ENCODE measurements at regions not wholly inside any gene's neighbourhood (a gene's known extent, or its start where the extent isn't known, plus 50 kb on each side); places are given as distances from the start of the nearest gene placed in this dataset.
"Not testable (repeated sequence)": the region's sequence is repeated elsewhere in the genome, so short reads cannot be mapped to it uniquely, and the experiment has no call there.

GRCh38 chr4:189630913-189631567 lies 309.6 kb upstream of the FRG1 start:
- not testable (repeated sequence) for H3K4me1 ChIP-seq, H3K36me3 ChIP-seq, H3K27ac ChIP-seq, H3K27me3 ChIP-seq, H3K9me3 ChIP-seq, ATAC-seq, H3K4me3 ChIP-seq
- WGBS, 2 donors (ENCODE audit: low coverage in 1 of 2), result 42 to 56% methylated on average over 4 to 6 of the region's 6 CpGs

GRCh38 chr4:189631568-189631916 lies 309.1 kb upstream of the FRG1 start:
- WGBS, 2 donors (ENCODE audit: low coverage in 1 of 2), result 66 to 75% methylated on average over 5 to 9 of the region's 9 CpGs
- H3K36me3 ChIP-seq, ATAC-seq, H3K9me3 ChIP-seq, H3K27me3 ChIP-seq, H3K27ac ChIP-seq, H3K4me3 ChIP-seq, H3K4me1 ChIP-seq: not testable (repeated sequence)

- H3K9me3 ChIP-seq, ATAC-seq, H3K36me3 ChIP-seq, H3K27ac ChIP-seq, H3K27me3 ChIP-seq, H3K4me3 ChIP-seq, H3K4me1 ChIP-seq: not testable (repeated sequence)
- 67 to 86% methylated on average over 1 of the region's 2 CpGs for WGBS, 2 donors (ENCODE audit: low coverage in 1 of 2)
Observed at GRCh38 chr4:189650436-189650835, 290.2 kb upstream of the FRG1 start.

GRCh38 chr4:189653130-189653653 lies 287.5 kb upstream of the FRG1 start:
- H3K27ac ChIP-seq, H3K36me3 ChIP-seq, H3K27me3 ChIP-seq, H3K4me1 ChIP-seq, H3K4me3 ChIP-seq, ATAC-seq, H3K9me3 ChIP-seq: not testable (repeated sequence)
- no CpG with 5 or more reads among the region's 3 CpGs for WGBS, 2 donors (ENCODE audit: low coverage in 1 of 2)

- ATAC-seq, H3K9me3 ChIP-seq, H3K27ac ChIP-seq, H3K36me3 ChIP-seq, H3K4me1 ChIP-seq, H3K4me3 ChIP-seq, H3K27me3 ChIP-seq: not testable (repeated sequence)
- no CpG with 5 or more reads among the region's 7 CpGs for WGBS, 2 donors (ENCODE audit: low coverage in 1 of 2)
Observed at GRCh38 chr4:189653983-189654382, 286.7 kb upstream of the FRG1 start.

- 63 to 80% methylated on average over 5 to 6 of the region's 9 CpGs for WGBS, 2 donors (ENCODE audit: low coverage in 1 of 2)
- H3K27ac ChIP-seq, ATAC-seq, H3K4me1 ChIP-seq, H3K9me3 ChIP-seq, H3K4me3 ChIP-seq, H3K36me3 ChIP-seq, H3K27me3 ChIP-seq: not testable (repeated sequence)
Observed at GRCh38 chr4:189654396-189654795, 286.3 kb upstream of the FRG1 start.

- not testable (repeated sequence) for H3K27ac ChIP-seq, H3K4me1 ChIP-seq, H3K9me3 ChIP-seq, H3K4me3 ChIP-seq, ATAC-seq, H3K36me3 ChIP-seq, H3K27me3 ChIP-seq
- WGBS, 2 donors (ENCODE audit: low coverage in 1 of 2), result 80% methylated on average over 2 of the region's 8 CpGs; no CpG with 5 or more reads in 1 of the 2 donors
Observed at GRCh38 chr4:189655817-189656216, 284.9 kb upstream of the FRG1 start.

- no peaks in the 10 kb centered on the region for H3K36me3 ChIP-seq
- ATAC-seq, result no peak
- no peak overlapping the region for H3K4me3 ChIP-seq
- H3K4me1 ChIP-seq, result no peaks in the 10 kb centered on the region
- H3K9me3 ChIP-seq, result no peaks in the 10 kb centered on the region
- TF ChIP-seq POLR2A (IDR thresholded peaks at IDR 0.05) (no peak), EP300 (IDR thresholded peaks at IDR 0.05) (no peak), CTCF (IDR thresholded peaks at IDR 0.05) (no peak), POLR2AphosphoS5 (IDR thresholded peaks at IDR 0.05) (no peak)
- 52 to 75% methylated on average over 6 to 9 of the region's 10 CpGs for WGBS, 2 donors (ENCODE audit: low coverage in 1 of 2)
- no peaks in the 10 kb centered on the region for H3K27me3 ChIP-seq
- H3K27ac ChIP-seq, result no peak overlapping the region
Observed at GRCh38 chr4:189656641-189657040, 284.0 kb upstream of the FRG1 start.

GRCh38 chr4:189658259-189658658 lies 282.4 kb upstream of the FRG1 start:
- not testable (repeated sequence) for ATAC-seq, H3K9me3 ChIP-seq, H3K27ac ChIP-seq, H3K4me1 ChIP-seq, H3K27me3 ChIP-seq, H3K4me3 ChIP-seq, H3K36me3 ChIP-seq
- 37 to 84% methylated on average over 2 of the region's 5 CpGs for WGBS, 2 donors (ENCODE audit: low coverage in 1 of 2)

GRCh38 chr4:189658831-189659230 lies 281.8 kb upstream of the FRG1 start:
- not testable (repeated sequence) for H3K27ac ChIP-seq, H3K4me1 ChIP-seq, H3K27me3 ChIP-seq, H3K9me3 ChIP-seq, ATAC-seq, H3K4me3 ChIP-seq, H3K36me3 ChIP-seq
- WGBS, 2 donors (ENCODE audit: low coverage in 1 of 2), result 63 to 68% methylated on average over 2 to 3 of the region's 5 CpGs

Measured in gastroesophageal sphincter (tissue), 4 donors.